CD4-positive, alpha-beta T cell (primary cell): ENCODE measurements at regions not wholly inside any gene's neighbourhood (a gene's known extent, or its start where the extent isn't known, plus 50 kb on each side); places are given as distances from the start of the nearest gene placed in this dataset.

Experiments
- ATAC-seq: fragments of 200-7000 bp; cut with Tn5 transposase; one replicate; pipeline ENCODE4 v1.10.0; 2022; ENCODE audit warnings: mild to moderate bottlenecking; ENCODE audit not compliant: poor library complexity
- CTCF ChIA-PET: fragments of 350-600 bp; sonication (Branson Sonifier 250); formaldehyde crosslinking; loops from one replicate; lab custom pipeline; 2021; ENCODE audit warnings: antibody characterized with exemption, inconsistent platforms; lab: Charles Lee
- POLR2A ChIA-PET: fragments of 350-600 bp; sonication (Branson Sonifier 250); formaldehyde crosslinking; loops from one replicate; lab custom pipeline; 2021; ENCODE audit warnings: antibody characterized with exemption, inconsistent platforms; lab: Charles Lee
- DNase-seq, 14 experiments: peaks; one replicate each; pipeline ENCODE4 v3.0.0-alpha.2; 2013 to 2020; ENCODE audit warnings: mixed read lengths in 2 of 14
- H3K27ac ChIP-seq, 2 donors: one replicate each; pipeline versions ENCODE4 v1.5.1 to v1.7.0; 2013; ENCODE audit warnings: low read length in 2 of 2, low read depth in 1 of 2, mild to moderate bottlenecking in 1 of 2
- H3K27me3 ChIP-seq, 2 experiments: 1 replicate in 1 of 2; 2 replicates in 1 of 2; pipeline versions ENCODE4 v1.6.1 to v1.7.0; 2013; ENCODE audit warnings: low read length in 2 of 2, control low read depth in 1 of 2, mild to moderate bottlenecking in 1 of 2, moderate library complexity in 1 of 2; ENCODE audit not compliant: insufficient read depth in 2 of 2, control insufficient read depth in 1 of 2
- H3K36me3 ChIP-seq: one replicate; pipeline ENCODE4 v1.6.1; 2013; ENCODE audit warnings: low read length, control low read depth; ENCODE audit not compliant: insufficient read depth
- H3K4me1 ChIP-seq: one replicate; pipeline ENCODE4 v1.6.1; 2013; ENCODE audit warnings: low read length, control low read depth; ENCODE audit not compliant: insufficient read depth
- H3K4me3 ChIP-seq: one replicate; pipeline ENCODE4 v1.5.1; 2013; ENCODE audit warnings: mild to moderate bottlenecking, low read length, moderate library complexity
- H3K9me3 ChIP-seq, 2 experiments: 1 replicate in 1 of 2; 2 replicates in 1 of 2; pipeline versions ENCODE4 v1.6.1 to v1.7.0; 2013; ENCODE audit warnings: low read length in 2 of 2, mild to moderate bottlenecking in 2 of 2, control low read depth in 1 of 2, moderate library complexity in 1 of 2; ENCODE audit not compliant: control insufficient read depth in 1 of 2, insufficient read depth in 1 of 2
- H3K27ac Mint-ChIP-seq: one replicate; pipeline ENCODE4 v1.8.0; 2020; ENCODE audit warnings: mixed read lengths
- H3K27me3 Mint-ChIP-seq: one replicate; pipeline ENCODE4 v1.8.0; 2021; ENCODE audit warnings: mixed read lengths
- H3K36me3 Mint-ChIP-seq: one replicate; pipeline ENCODE4 v1.8.0; 2021; ENCODE audit warnings: low read depth, mixed read lengths
- H3K4me1 Mint-ChIP-seq: one replicate; pipeline ENCODE4 v1.8.0; 2021; ENCODE audit warnings: low read depth, mixed read lengths
- H3K4me3 Mint-ChIP-seq: one replicate; pipeline ENCODE4 v1.8.0; 2020; ENCODE audit warnings: mild to moderate bottlenecking, mixed read lengths
- H3K9me3 Mint-ChIP-seq: one replicate; pipeline ENCODE4 v1.8.0; 2020; ENCODE audit warnings: mixed read lengths
- CTCF ChIP-seq: fragments of 200-600 bp; IDR thresholded peaks from one replicate; pipeline ENCODE4 v1.8.0; 2022; ENCODE audit warnings: antibody characterized with exemption, mild to moderate bottlenecking
- intact Hi-C, 2 experiments: fragments of 100-400 bp; cut with DNase I in 1 of 2; cut with micrococcal nuclease in 1 of 2; formaldehyde crosslinking; loops; one replicate each; pipeline versions ENCODE4 v1.15.1 to v1.9.0; 2023 to 2025; cut with DNase I, micrococcal nuclease

- peaks cover 2% of the 10 kb centered on the region for H3K9me3 Mint-ChIP-seq
- no peak overlapping the region for H3K4me3 ChIP-seq
- CTCF ChIA-PET, result no interaction called here
- H3K36me3 Mint-ChIP-seq, result no peaks in the 10 kb centered on the region
- POLR2A ChIA-PET, result no interaction called here
- no peak overlapping the region for H3K27ac Mint-ChIP-seq
- H3K4me1 ChIP-seq, result no peaks in the 10 kb centered on the region
- no peak for ATAC-seq
- DNase-seq, result no peak
- H3K27ac ChIP-seq, result no peak overlapping the region
- H3K4me1 Mint-ChIP-seq, result no peaks in the 10 kb centered on the region
- H3K4me3 Mint-ChIP-seq, result no peak overlapping the region
- intact Hi-C loops, result no loop called here
- peaks cover 0 to 3% of the 10 kb centered on the region in 2 experiments for H3K9me3 ChIP-seq
- no peaks in the 10 kb centered on the region for H3K36me3 ChIP-seq
- peaks cover 11% of the 10 kb centered on the region for H3K27me3 Mint-ChIP-seq
- TF ChIP-seq CTCF, result no peak
- no peaks in the 10 kb centered on the region for H3K27me3 ChIP-seq
These were observed 103.8 kb upstream of the PRICKLE2 start for GRCh38 chr3:64329037-64329436.

- CTCF ChIA-PET, result no interaction called here
- Mint-ChIP-seq H3K9me3 (peaks cover 2% of the 10 kb centered on the region), H3K27me3 (peaks cover 11% of the 10 kb centered on the region), H3K36me3 (no peaks in the 10 kb centered on the region), H3K4me3 (no peak overlapping the region), H3K4me1 (no peaks in the 10 kb centered on the region), H3K27ac (no peak overlapping the region)
- H3K27me3 ChIP-seq, result no peaks in the 10 kb centered on the region
- no peak overlapping the region for H3K27ac ChIP-seq
- POLR2A ChIA-PET, result no interaction called here
- ATAC-seq, result no peak
- intact Hi-C loops, result no loop called here
- no peaks in the 10 kb centered on the region for H3K4me1 ChIP-seq
- H3K4me3 ChIP-seq, result no peak overlapping the region
- DNase-seq, result no peak
- no peaks in the 10 kb centered on the region for H3K36me3 ChIP-seq
- H3K9me3 ChIP-seq, result peaks cover 0 to 3% of the 10 kb centered on the region in 2 experiments
- no peak for TF ChIP-seq CTCF
These were observed 102.0 kb upstream of the PRICKLE2 start for GRCh38 chr3:64327100-64327804.

- H3K4me1 ChIP-seq, result no peaks in the 10 kb centered on the region
- ATAC-seq, result no peak
- H3K4me3 Mint-ChIP-seq, result no peak overlapping the region
- peaks cover 2% of the 10 kb centered on the region for H3K9me3 Mint-ChIP-seq
- ChIA-PET POLR2A (no interaction called here), CTCF (no interaction called here)
- no peaks in the 10 kb centered on the region for H3K36me3 ChIP-seq
- H3K27me3 Mint-ChIP-seq, result peaks cover 3% of the 10 kb centered on the region
- no peaks in the 10 kb centered on the region for H3K4me1 Mint-ChIP-seq
- H3K27ac Mint-ChIP-seq, result no peak overlapping the region
- no peaks in the 10 kb centered on the region for H3K36me3 Mint-ChIP-seq
- no peak for DNase-seq
- intact Hi-C loops, result no loop called here
- no peaks in the 10 kb centered on the region for H3K27me3 ChIP-seq
- TF ChIP-seq CTCF, result no peak
- H3K4me3 ChIP-seq, result no peak overlapping the region
- H3K27ac ChIP-seq, result no peak overlapping the region
- H3K9me3 ChIP-seq, result no peaks in the 10 kb centered on the region
These were observed 96.5 kb upstream of the PRICKLE2 start for GRCh38 chr3:64321747-64322146.
